ENCODE measurements at regions not wholly inside any gene's neighbourhood (a gene's known extent, or its start where the extent isn't known, plus 50 kb on each side); places are given as distances from the start of the nearest gene placed in this dataset.

- Histone ChIP-seq H3K9me3 (ENCODE audit: control insufficient read depth, low read depth, low read length) (peaks cover 17% of the 10 kb centered on the region), H3K79me2 (ENCODE audit: control insufficient read depth, insufficient read depth, low read length) (no peaks in the 10 kb centered on the region), H3K27me3 (ENCODE audit: control insufficient read depth, extremely low read depth, insufficient read depth, low read length) (no peaks in the 10 kb centered on the region), H3K4me1 (ENCODE audit: control insufficient read depth, extremely low read depth, insufficient read depth, low read length) (no peaks in the 10 kb centered on the region), H3K36me3 (ENCODE audit: control insufficient read depth in 2 of 2, extremely low read depth in 1 of 2, insufficient read depth in 2 of 2, low read length in 2 of 2) (no peaks in the 10 kb centered on the region), H3K4me3 (ENCODE audit: control insufficient read depth in 2 of 3, extremely low read depth in 1 of 3, insufficient read depth in 2 of 3, low read depth in 1 of 3, low read length in 3 of 3) (no peak overlapping the region), H3K4me2 (ENCODE audit: control insufficient read depth, extremely low read depth, insufficient read depth, low read depth, low read length) (no peak overlapping the region), H3K27ac (ENCODE audit: control insufficient read depth, insufficient read depth, low read length) (no peak overlapping the region), H3K9ac (ENCODE audit: control insufficient read depth, extremely low read depth, insufficient read depth, low read length) (no peak overlapping the region), H4K20me1 (ENCODE audit: control insufficient read depth, extremely low read depth, insufficient read depth, low read length) (no peaks in the 10 kb centered on the region), H3K9me1 (ENCODE audit: control insufficient read depth, extremely low read depth, insufficient read depth, low read length) (no peaks in the 10 kb centered on the region), H2AFZ (ENCODE audit: control insufficient read depth, low read length) (no peak overlapping the region)
- TF ChIP-seq EZH2 (IDR thresholded peaks at IDR 0.05; ENCODE audit: low read length), result no peak
- no peak for TF ChIP-seq CTCF (optimal IDR thresholded peaks at IDR 0.05 in 1 of 3, IDR thresholded peaks at IDR 0.05 in 1 of 3, conservative IDR thresholded peaks at IDR 0.05 in 1 of 3; ENCODE audit: extremely low read depth in 1 of 3, insufficient read depth in 2 of 3, low read length in 3 of 3)
- dilution Hi-C loops (cut with MboI; ENCODE audit: extremely low pct_ligation_motif_present, low sequenced_read_pairs), result no loop called here
- no peak for DNase-seq (ENCODE audit: low read depth, low spot score)
- no peak for FAIRE-seq
Observed at GRCh38 chr18:78753240-78753639, 226.4 kb upstream of the SALL3 start.

GRCh38 chr18:78754311-78755043 is 225.1 kb upstream of the SALL3 start:
- Histone ChIP-seq H3K27ac (ENCODE audit: control insufficient read depth, insufficient read depth, low read length) (no peak overlapping the region), H4K20me1 (ENCODE audit: control insufficient read depth, extremely low read depth, insufficient read depth, low read length) (no peaks in the 10 kb centered on the region), H3K9me1 (ENCODE audit: control insufficient read depth, extremely low read depth, insufficient read depth, low read length) (no peaks in the 10 kb centered on the region), H3K4me1 (ENCODE audit: control insufficient read depth, extremely low read depth, insufficient read depth, low read length) (no peaks in the 10 kb centered on the region), H3K36me3 (ENCODE audit: control insufficient read depth in 2 of 2, extremely low read depth in 1 of 2, insufficient read depth in 2 of 2, low read length in 2 of 2) (no peaks in the 10 kb centered on the region), H3K9me3 (ENCODE audit: control insufficient read depth, low read depth, low read length) (peaks cover 21% of the 10 kb centered on the region), H2AFZ (ENCODE audit: control insufficient read depth, low read length) (no peak overlapping the region), H3K4me2 (ENCODE audit: control insufficient read depth, extremely low read depth, insufficient read depth, low read depth, low read length) (no peak overlapping the region), H3K4me3 (ENCODE audit: control insufficient read depth in 2 of 3, extremely low read depth in 1 of 3, insufficient read depth in 2 of 3, low read depth in 1 of 3, low read length in 3 of 3) (no peak overlapping the region), H3K79me2 (ENCODE audit: control insufficient read depth, insufficient read depth, low read length) (no peaks in the 10 kb centered on the region), H3K27me3 (ENCODE audit: control insufficient read depth, extremely low read depth, insufficient read depth, low read length) (no peaks in the 10 kb centered on the region), H3K9ac (ENCODE audit: control insufficient read depth, extremely low read depth, insufficient read depth, low read length) (no peak overlapping the region)
- no peak for FAIRE-seq
- DNase-seq (ENCODE audit: low read depth, low spot score), result no peak
- dilution Hi-C loops (cut with MboI; ENCODE audit: extremely low pct_ligation_motif_present, low sequenced_read_pairs), result no loop called here
- no peak for TF ChIP-seq EZH2 (IDR thresholded peaks at IDR 0.05; ENCODE audit: low read length)
- no peak for TF ChIP-seq CTCF (optimal IDR thresholded peaks at IDR 0.05 in 1 of 3, IDR thresholded peaks at IDR 0.05 in 1 of 3, conservative IDR thresholded peaks at IDR 0.05 in 1 of 3; ENCODE audit: extremely low read depth in 1 of 3, insufficient read depth in 2 of 3, low read length in 3 of 3)

All from keratinocyte (primary cell).